Activated naive CD4-positive, alpha-beta T cell treated with anti-CD3 and anti-CD28 coated beads for 36 hours (primary cell): ENCODE measurements at regions not wholly inside any gene's neighbourhood (a gene's known extent, or its start where the extent isn't known, plus 50 kb on each side); places are given as distances from the start of the nearest gene placed in this dataset.

Source experiments
- CTCF ChIA-PET: fragments of 350-600 bp; sonication (Branson Sonifier 250); formaldehyde crosslinking; loops from one replicate; lab custom pipeline; 2021; ENCODE audit warnings: antibody characterized with exemption; lab: Charles Lee
- DNase-seq: peaks from one replicate; pipeline ENCODE4 v3.0.0-alpha.2; 2020
- H3K27ac Mint-ChIP-seq: one replicate; pipeline ENCODE4 v1.8.0; 2021; ENCODE audit warnings: mild to moderate bottlenecking, mixed read lengths
- H3K27me3 Mint-ChIP-seq: one replicate; pipeline ENCODE4 v1.8.0; 2021; ENCODE audit warnings: low read depth, mixed read lengths
- H3K36me3 Mint-ChIP-seq: one replicate; pipeline ENCODE4 v1.8.0; 2021; ENCODE audit warnings: low read depth, mixed read lengths
- H3K4me1 Mint-ChIP-seq: one replicate; pipeline ENCODE4 v1.8.0; 2021; ENCODE audit warnings: low read depth, mixed read lengths
- H3K4me3 Mint-ChIP-seq: one replicate; pipeline ENCODE4 v1.8.0; 2021; ENCODE audit warnings: mild to moderate bottlenecking, moderate library complexity, mixed read lengths
- H3K9me3 Mint-ChIP-seq: one replicate; pipeline ENCODE4 v1.8.0; 2021; ENCODE audit warnings: mixed read lengths
- intact Hi-C: fragments of 100-400 bp; cut with micrococcal nuclease; formaldehyde crosslinking; loops from one replicate; pipeline ENCODE4 v1.15.1; 2023

GRCh38 chr14:40487824-40488223 is 1055.6 kb upstream of the FBXO33 start:
- Mint-ChIP-seq H3K27ac (no peak overlapping the region), H3K36me3 (no peaks in the 10 kb centered on the region), H3K9me3 (no peaks in the 10 kb centered on the region), H3K27me3 (no peaks in the 10 kb centered on the region), H3K4me3 (no peak overlapping the region), H3K4me1 (no peaks in the 10 kb centered on the region)
- CTCF ChIA-PET, result no interaction called here
- intact Hi-C loops, result no loop called here
- no peak for DNase-seq

- H3K27ac Mint-ChIP-seq, result no peak overlapping the region
- no peaks in the 10 kb centered on the region for H3K27me3 Mint-ChIP-seq
- no peak for DNase-seq
- H3K4me1 Mint-ChIP-seq, result no peaks in the 10 kb centered on the region
- intact Hi-C loops, result no loop called here
- CTCF ChIA-PET, result no interaction called here
- no peaks in the 10 kb centered on the region for H3K9me3 Mint-ChIP-seq
- H3K4me3 Mint-ChIP-seq, result no peak overlapping the region
- no peaks in the 10 kb centered on the region for H3K36me3 Mint-ChIP-seq
These were observed 1053.5 kb upstream of the FBXO33 start for GRCh38 chr14:40485688-40486087.

GRCh38 chr14:40476005-40476404 is 1043.8 kb upstream of the FBXO33 start:
- no peak overlapping the region for H3K27ac Mint-ChIP-seq
- no peaks in the 10 kb centered on the region for H3K27me3 Mint-ChIP-seq
- no peak for DNase-seq
- CTCF ChIA-PET, result no interaction called here
- H3K9me3 Mint-ChIP-seq, result peaks cover 25% of the 10 kb centered on the region
- no peaks in the 10 kb centered on the region for H3K4me1 Mint-ChIP-seq
- intact Hi-C loops, result no loop called here
- H3K4me3 Mint-ChIP-seq, result no peak overlapping the region
- no peaks in the 10 kb centered on the region for H3K36me3 Mint-ChIP-seq

- H3K36me3 Mint-ChIP-seq, result no peaks in the 10 kb centered on the region
These were observed 1035.7 kb upstream of the FBXO33 start for GRCh38 chr14:40467969-40468368.

GRCh38 chr14:40464531-40464930 is 1032.3 kb upstream of the FBXO33 start:
- Mint-ChIP-seq H3K27ac (no peak overlapping the region), H3K27me3 (no peaks in the 10 kb centered on the region), H3K36me3 (no peaks in the 10 kb centered on the region), H3K9me3 (peaks cover 13% of the 10 kb centered on the region), H3K4me1 (no peaks in the 10 kb centered on the region), H3K4me3 (no peak overlapping the region)
- CTCF ChIA-PET, result no interaction called here
- intact Hi-C loops, result no loop called here
- DNase-seq, result no peak

More at GRCh38 chr14:40467969-40468368, 1035.7 kb upstream of the FBXO33 start:
- Mint-ChIP-seq H3K9me3 (peaks cover 14% of the 10 kb centered on the region), H3K27ac (no peak overlapping the region), H3K4me3 (no peak overlapping the region), H3K27me3 (no peaks in the 10 kb centered on the region), H3K4me1 (no peaks in the 10 kb centered on the region)
- CTCF ChIA-PET, result no interaction called here
- intact Hi-C loops, result no loop called here
- no peak for DNase-seq

GRCh38 chr14:40463886-40464285 is 1031.7 kb upstream of the FBXO33 start:
- CTCF ChIA-PET, result no interaction called here
- Mint-ChIP-seq H3K4me3 (no peak overlapping the region), H3K4me1 (no peaks in the 10 kb centered on the region), H3K27me3 (no peaks in the 10 kb centered on the region), H3K27ac (no peak overlapping the region), H3K9me3 (peaks cover 13% of the 10 kb centered on the region), H3K36me3 (no peaks in the 10 kb centered on the region)
- no peak for DNase-seq
- intact Hi-C loops, result no loop called here

GRCh38 chr14:40452674-40453073 is 1020.4 kb upstream of the FBXO33 start:
- intact Hi-C loops, result no loop called here
- Mint-ChIP-seq H3K4me1 (no peaks in the 10 kb centered on the region), H3K4me3 (no peak overlapping the region), H3K27me3 (no peaks in the 10 kb centered on the region), H3K36me3 (no peaks in the 10 kb centered on the region), H3K9me3 (no peaks in the 10 kb centered on the region), H3K27ac (no peak overlapping the region)
- CTCF ChIA-PET, result interaction anchor here (0.8 kb wide), 1 partner anchor 27 kb away, joined by 3 read pairs; no protein-coding TSS in a partner anchor
- no peak for DNase-seq

- Mint-ChIP-seq H3K9me3 (no peaks in the 10 kb centered on the region), H3K4me3 (no peak overlapping the region), H3K36me3 (no peaks in the 10 kb centered on the region), H3K27me3 (no peaks in the 10 kb centered on the region), H3K4me1 (no peaks in the 10 kb centered on the region), H3K27ac (no peak overlapping the region)
- intact Hi-C loops, result no loop called here
- CTCF ChIA-PET, result no interaction called here
- no peak for DNase-seq
These were observed 1014.8 kb upstream of the FBXO33 start for GRCh38 chr14:40447017-40447416.

GRCh38 chr14:40445020-40445419 is 1012.8 kb upstream of the FBXO33 start:
- no peaks in the 10 kb centered on the region for H3K4me1 Mint-ChIP-seq
- intact Hi-C loops, result no loop called here
- CTCF ChIA-PET, result no interaction called here
- H3K9me3 Mint-ChIP-seq, result no peaks in the 10 kb centered on the region
- DNase-seq, result no peak
- H3K4me3 Mint-ChIP-seq, result no peak overlapping the region
- no peak overlapping the region for H3K27ac Mint-ChIP-seq
- H3K27me3 Mint-ChIP-seq, result no peaks in the 10 kb centered on the region
- H3K36me3 Mint-ChIP-seq, result no peaks in the 10 kb centered on the region

- no peak overlapping the region for H3K4me3 Mint-ChIP-seq
- CTCF ChIA-PET, result no interaction called here
- H3K4me1 Mint-ChIP-seq, result no peaks in the 10 kb centered on the region
- intact Hi-C loops, result no loop called here
- H3K27ac Mint-ChIP-seq, result no peak overlapping the region
- no peaks in the 10 kb centered on the region for H3K27me3 Mint-ChIP-seq
- DNase-seq, result no peak
- no peaks in the 10 kb centered on the region for H3K9me3 Mint-ChIP-seq
- H3K36me3 Mint-ChIP-seq, result no peaks in the 10 kb centered on the region
These were observed 1004.3 kb upstream of the FBXO33 start for GRCh38 chr14:40436551-40436950.

- no peaks in the 10 kb centered on the region for H3K9me3 Mint-ChIP-seq
- peak; percentile 38 for DNase-seq
These were observed 985.7 kb upstream of the FBXO33 start for GRCh38 chr14:40417777-40418401.

GRCh38 chr14:40416565-40416964 is 984.3 kb upstream of the FBXO33 start:
- no peak overlapping the region for H3K4me3 Mint-ChIP-seq
- intact Hi-C loops, result loop anchor here (5.0 kb wide), 1 partner anchor 1186 kb away; no protein-coding TSS in a partner anchor
- CTCF ChIA-PET, result no interaction called here
- no peaks in the 10 kb centered on the region for H3K9me3 Mint-ChIP-seq
- H3K27me3 Mint-ChIP-seq, result no peaks in the 10 kb centered on the region
- no peaks in the 10 kb centered on the region for H3K4me1 Mint-ChIP-seq
- no peak overlapping the region for H3K27ac Mint-ChIP-seq
- no peaks in the 10 kb centered on the region for H3K36me3 Mint-ChIP-seq
- no peak for DNase-seq

More at GRCh38 chr14:40417777-40418401, 985.7 kb upstream of the FBXO33 start:
- Mint-ChIP-seq H3K27me3 (no peaks in the 10 kb centered on the region), H3K4me3 (no peak overlapping the region), H3K36me3 (no peaks in the 10 kb centered on the region), H3K27ac (no peak overlapping the region), H3K4me1 (no peaks in the 10 kb centered on the region)
- CTCF ChIA-PET, result interaction anchor here (0.7 to 0.9 kb wide), 2 partner anchors 90 to 287 kb away, joined by 3 read pairs; no protein-coding TSS in a partner anchor
- intact Hi-C loops, result loop anchor here (5.0 kb wide), 1 partner anchor 1184 kb away; no protein-coding TSS in a partner anchor

GRCh38 chr14:40414386-40414785 is 982.2 kb upstream of the FBXO33 start:
- H3K4me3 Mint-ChIP-seq, result no peak overlapping the region
- DNase-seq, result no peak
- intact Hi-C loops, result no loop called here
- H3K9me3 Mint-ChIP-seq, result peaks cover 4% of the 10 kb centered on the region
- H3K36me3 Mint-ChIP-seq, result no peaks in the 10 kb centered on the region
- no peaks in the 10 kb centered on the region for H3K27me3 Mint-ChIP-seq
- H3K4me1 Mint-ChIP-seq, result no peaks in the 10 kb centered on the region
- no peak overlapping the region for H3K27ac Mint-ChIP-seq
- CTCF ChIA-PET, result no interaction called here
